CD4-positive, alpha-beta T cell treated with Interleukin-4 for 4 hours (primary cell): ENCODE measurements at regions not wholly inside any gene's neighbourhood (a gene's known extent, or its start where the extent isn't known, plus 50 kb on each side); places are given as distances from the start of the nearest gene placed in this dataset.

Experiments
- DNase-seq: peaks from one replicate; pipeline ENCODE4 v3.0.0-alpha.2; 2020

DNA sequence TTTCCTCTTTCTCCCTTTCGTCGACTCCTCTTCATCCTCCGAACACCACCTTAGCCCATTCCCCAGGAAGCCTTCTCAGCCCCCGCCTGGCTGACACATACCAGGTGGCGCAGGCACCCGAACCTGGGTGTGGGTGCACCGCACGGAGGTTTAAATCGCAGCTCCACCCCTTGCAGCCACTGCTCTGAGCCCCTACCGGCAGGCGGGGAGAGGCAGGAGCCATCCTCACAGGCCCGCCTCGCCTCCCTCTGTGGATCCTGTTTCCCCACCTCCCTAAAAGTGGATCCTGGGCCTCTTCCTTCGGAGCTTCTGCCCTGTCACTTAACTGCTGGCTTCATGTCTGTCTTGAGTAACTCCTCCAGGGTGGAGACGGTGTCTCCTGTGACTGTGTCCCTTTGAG, 110.7 kb downstream of the OLFM1 start:
- no peak for DNase-seq

DNA sequence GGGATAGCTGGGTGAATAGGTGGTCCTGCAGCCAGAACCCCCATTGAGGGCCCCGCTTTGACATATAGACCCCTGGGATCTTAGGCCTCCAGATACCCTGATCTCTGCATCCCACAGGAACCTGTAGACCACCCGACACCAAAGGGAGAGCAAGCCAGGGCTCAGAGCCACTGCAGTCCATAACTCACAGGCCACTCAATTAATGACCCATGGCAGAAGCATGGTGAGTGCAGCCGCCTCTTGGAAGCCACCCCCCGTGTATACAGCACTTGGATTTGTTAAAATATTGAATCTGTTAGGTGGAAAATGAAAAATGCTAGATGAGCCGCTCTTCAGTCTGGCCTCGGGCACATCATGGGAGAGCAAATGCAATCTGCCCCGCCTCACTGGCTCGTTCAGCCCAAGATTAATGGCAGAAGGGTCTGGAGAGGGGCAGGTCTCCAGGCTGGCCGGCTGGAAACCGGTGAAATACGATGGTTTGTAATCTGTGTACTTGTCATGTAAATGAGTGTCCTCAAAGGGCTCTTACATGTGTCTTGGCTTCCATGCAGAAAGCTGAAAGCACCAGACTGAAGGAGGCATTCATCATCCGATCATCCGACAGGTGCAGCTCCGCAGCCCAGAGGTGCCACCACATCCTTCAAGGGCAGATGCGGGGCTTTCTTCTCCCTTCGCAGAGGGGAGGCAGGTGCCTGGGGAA, 111.3 kb downstream of the OLFM1 start:
- DNase-seq: no peak

DNA sequence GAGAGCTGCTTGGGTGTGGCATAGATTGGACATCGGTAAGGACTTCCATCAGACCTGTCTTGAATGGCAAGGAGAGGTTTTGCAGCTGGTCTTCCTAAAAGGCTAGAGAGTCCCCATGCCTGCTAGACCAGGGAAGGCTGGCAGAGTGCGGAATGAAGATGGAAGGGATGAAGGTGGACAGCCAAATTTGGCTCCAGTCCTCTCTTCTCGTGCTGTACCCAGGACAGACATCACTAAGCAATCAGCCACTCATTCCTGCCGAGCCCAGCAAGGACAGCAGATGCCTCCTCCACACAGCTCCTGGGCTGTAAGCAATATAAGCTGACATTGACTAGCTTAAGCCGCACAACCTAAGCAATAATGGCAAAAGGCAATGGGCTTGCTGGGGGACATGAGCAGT, 112.0 kb downstream of the OLFM1 start:
- DNase-seq: no peak

DNA sequence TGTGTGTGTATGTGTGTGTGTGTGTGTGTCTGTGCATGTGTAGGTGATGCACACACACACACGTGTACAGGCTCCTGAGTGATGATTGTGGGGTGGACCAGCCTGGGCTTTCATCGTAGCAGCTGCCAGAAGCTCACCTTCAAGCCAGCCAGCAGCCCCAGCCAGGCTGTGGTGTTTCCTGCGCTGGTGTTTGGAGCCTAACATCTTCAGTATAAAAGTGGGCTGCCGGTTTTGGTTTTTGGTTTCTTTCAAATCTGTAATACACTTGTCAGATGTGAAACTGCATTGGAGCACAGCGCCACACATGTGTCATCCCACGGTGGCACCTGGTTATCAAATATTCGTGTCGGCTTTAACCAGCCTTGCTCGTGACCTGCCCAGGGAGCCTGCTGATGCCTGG, 114.2 kb downstream of the OLFM1 start:
- no peak for DNase-seq

DNA sequence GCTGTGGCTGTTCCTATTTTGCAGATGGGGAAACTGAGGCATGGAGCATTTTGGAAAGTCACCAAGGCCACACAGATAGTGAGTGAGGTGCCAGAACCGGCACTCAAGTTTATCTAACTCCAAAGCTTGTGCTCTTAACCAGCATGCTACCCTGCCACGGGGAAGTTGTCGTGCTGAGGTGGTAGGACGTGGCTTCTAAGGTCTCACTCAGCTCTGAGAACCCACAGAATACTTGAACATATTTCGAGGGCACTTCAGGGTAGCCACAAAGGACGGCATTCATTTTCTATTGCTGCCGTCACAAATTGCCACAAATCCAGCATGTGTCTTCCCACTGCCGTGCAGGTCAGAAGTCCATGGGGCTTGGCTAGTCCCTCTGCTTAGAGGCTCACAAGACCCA, 116.7 kb downstream of the OLFM1 start:
- DNase-seq: no peak

DNA sequence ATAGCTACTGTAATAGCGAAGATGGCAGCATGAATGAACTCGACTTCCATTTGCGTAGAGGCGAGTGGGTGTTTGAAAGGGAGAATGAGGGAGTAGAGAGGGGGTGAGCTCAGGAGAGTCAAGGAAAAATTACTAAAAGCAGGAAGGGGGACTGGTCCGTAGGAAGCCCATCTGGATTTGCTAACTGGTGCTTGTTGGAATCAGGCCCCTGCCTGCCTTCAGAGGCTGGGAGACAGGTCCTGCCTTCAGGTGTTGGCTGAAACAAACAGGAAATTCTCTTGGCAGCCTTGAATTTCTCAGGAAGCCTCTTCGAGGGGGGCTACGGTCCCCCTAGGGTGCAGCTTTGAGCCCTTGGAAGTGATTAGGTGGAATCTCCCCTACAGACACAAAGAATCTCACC, 121.7 kb downstream of the OLFM1 start:
- no peak for DNase-seq

DNA sequence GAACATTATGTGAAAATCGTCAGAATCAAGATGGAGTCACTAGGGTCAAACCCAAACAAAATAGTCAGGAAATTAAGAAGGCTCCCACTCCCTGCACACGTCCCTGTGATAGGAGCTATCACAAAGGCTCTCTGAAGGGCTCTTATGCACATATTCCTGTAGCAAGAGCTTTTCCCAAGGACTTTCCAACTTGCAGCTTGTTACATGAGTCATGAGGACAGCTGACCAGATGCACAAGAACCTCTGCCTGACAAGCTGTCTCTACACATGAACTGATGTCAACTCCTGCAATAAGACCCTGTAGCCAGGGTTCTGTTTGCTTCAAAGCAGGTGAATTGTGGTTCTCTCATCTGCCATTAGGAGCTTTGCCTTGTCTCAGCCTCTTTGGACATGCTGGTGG, 122.4 kb downstream of the OLFM1 start:
- DNase-seq: no peak

DNA sequence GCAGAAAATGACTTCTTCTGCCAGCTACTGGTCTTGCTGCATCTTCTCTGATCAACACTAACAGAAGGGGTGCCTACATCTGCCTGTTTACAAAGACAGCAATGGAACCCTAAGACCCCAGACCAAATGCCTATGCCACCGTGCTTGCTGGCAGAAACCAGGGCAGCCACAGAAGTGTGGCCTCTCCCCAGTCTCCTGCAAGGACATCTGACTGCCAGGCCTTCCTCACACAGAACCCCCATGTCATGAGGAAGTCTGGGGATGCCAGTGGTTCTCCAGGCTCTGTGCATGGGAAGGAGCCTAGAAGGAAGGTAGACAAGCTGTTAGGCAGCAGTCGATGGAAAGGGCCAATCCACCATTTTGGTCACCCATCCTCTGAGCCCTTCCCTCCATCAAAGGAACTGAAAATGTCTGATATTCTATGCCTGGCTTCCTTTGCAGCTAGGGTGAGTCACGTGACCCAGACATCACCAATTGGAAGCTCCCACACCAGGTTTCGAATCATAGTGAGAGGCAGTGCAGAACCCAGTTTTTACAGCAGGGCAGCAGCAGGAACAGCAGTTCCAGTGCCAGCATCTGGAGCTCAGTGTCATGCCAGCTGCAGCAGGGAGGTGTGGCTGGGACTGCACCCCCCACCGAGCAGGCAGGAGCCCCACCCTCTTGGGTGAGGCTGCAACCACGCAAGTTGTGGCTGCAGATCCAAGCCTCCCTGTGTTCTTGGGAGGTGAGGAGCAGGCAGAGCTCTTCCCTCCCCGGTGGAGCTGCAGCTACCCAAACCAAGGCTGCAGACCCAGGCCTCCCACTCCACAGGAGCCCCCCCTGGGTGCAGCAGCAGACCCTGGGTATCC, 123.4 kb downstream of the OLFM1 start:
- DNase-seq: no peak

DNA sequence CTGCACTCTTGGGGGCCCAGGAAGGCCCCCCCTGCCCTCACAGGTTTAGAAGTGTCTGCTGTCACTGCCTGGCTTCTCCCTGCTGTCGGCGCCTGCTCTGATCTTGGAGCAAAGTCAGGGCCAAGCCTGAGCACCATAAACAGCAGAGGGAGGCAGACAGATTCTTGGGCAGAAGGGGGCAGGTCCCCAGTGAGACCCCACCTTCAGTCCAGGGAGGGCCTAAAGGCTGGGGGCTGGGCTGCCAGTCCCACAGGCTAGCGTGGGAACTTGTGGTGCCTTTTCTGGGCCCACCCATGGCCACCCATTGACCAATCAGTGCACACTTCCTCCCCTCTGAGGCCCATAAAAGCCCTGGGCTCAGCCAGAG, 124.0 kb downstream of the OLFM1 start:
- DNase-seq: no peak

DNA sequence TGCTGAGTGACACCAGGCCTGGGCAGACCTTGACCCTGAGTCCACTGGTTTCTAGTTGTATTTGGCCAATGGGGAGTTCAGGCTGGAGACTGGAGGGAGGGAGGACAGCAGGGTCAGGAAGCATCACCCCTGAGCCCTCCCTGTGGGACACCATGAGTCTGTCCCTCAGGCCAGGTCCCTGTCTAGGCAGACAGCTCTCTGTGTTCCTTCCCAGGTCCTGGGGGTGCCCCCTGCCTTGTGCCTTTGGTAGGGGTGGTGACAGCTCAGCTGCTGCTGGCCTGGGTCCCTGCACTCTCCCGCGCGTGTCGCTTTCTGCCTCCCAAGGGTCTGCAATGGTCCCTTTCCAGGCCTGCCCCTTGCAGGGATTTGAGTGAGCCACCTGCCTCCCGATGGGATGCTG, 125.5 kb downstream of the OLFM1 start:
- no peak for DNase-seq

DNA sequence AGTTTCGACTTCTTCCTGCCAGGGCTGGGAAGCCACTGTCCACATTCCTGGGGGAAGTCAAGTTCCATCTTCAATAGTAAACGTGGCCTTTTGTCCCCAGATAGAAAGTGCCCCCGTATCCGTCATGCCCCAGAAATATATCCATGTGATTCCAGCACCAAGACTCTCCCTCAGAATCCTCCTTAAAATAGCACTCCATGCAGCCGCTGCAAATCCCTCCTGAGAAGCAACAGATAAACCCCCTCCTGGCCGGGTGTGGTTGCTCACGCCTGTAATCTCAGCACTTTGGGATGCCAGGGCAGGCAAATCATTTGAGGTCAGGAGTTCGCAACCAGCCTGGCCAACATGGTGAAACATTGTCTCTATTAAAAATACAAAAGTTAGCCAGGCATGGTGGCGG, 126.1 kb downstream of the OLFM1 start:
- no peak for DNase-seq

DNA sequence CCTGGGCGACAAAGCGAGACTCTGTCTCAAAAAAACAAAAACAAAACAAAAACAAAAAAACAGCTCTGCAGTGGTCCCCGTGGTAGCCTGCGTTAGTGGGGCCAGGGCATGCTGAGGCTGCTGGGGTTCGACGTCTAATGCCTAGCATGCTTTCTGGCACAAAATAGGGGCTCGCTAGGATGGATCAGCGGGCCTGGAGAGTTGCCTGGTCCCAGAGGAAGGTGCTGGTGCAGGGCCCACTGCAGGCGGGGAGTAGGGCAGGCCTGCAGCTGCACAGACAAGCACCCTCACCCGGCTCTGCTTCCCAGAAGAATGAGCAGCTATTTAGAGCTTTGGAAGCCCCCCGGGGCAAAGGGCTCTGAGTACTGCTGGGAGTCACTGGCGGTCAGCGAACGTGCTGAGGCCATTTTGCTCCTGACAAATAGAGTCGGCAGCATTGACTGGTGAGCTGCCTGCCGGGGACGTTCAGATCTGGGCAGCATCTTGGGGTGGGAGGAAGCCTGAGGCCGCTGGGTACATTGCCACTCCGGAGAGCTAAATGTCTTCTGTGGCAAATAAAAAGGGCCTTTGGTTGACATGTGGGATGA, 126.7 kb downstream of the OLFM1 start:
- no peak for DNase-seq

DNA sequence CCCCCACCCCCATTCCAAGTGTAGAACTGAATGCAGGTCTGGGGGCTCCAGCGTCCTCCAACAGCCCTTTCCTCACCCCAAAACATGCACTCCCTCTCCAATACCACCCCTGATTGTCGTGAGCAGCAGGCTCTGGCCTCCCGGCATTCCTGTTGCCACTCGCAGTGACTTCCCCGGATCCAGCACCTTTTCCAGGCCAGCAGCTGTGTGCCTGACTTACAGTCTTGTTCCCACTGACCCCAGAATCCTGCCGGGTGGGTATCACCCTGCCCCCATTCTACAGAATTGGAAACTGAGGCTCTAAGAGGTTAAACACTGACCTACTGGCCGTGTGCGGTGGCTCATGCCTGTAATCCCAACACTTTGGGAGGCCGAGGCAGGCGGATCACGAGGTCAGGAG, 127.2 kb downstream of the OLFM1 start:
- no peak for DNase-seq

DNA sequence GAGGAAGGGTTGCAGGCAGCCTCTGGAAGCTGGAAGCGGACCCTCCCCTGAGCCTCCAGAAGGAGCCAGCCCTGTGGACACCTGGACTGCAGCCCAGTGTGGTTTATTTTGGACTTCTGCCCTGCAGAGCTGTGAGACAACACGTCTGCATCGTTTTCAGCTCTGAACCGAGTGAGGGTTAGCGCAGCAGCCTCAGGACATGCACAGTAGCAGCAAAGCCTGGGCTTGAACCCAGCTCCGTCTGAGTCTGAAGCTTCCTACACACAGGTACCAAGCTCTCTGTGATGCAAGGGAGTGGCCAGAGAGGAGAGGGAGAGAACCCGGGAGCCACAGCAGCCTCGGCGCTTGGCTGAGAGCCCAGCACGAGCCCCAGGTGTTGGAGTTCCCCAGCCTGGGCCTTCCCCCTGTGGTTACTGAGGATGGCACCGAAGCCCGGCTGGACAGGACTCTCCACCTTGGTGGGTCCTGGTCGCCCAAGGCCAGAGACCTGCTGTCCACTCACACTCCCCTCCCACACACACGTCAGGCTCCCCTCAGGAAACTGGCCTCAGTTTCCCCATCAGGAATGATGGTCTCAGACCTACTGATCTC, 128.2 kb downstream of the OLFM1 start:
- DNase-seq: no peak

DNA sequence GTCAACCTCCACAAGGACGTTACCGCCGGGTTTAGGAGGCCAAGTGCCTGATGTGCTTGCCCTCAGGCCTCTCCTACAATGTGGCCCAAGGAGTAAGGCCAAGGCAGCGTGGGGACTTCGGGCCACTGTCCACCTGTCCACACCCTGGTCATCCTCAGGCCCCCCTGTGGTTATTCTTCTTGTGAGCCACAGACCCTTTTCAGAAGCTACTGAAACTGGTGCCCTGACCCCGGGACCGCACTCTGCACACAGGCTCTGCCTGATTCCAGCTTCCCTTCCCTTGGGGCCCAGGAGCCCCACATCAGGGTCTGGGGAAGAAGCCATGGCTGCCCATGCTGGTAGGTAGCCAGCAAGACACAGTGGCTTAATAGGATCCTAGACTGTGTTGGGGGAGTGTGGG, 128.8 kb downstream of the OLFM1 start:
- no peak for DNase-seq

DNA sequence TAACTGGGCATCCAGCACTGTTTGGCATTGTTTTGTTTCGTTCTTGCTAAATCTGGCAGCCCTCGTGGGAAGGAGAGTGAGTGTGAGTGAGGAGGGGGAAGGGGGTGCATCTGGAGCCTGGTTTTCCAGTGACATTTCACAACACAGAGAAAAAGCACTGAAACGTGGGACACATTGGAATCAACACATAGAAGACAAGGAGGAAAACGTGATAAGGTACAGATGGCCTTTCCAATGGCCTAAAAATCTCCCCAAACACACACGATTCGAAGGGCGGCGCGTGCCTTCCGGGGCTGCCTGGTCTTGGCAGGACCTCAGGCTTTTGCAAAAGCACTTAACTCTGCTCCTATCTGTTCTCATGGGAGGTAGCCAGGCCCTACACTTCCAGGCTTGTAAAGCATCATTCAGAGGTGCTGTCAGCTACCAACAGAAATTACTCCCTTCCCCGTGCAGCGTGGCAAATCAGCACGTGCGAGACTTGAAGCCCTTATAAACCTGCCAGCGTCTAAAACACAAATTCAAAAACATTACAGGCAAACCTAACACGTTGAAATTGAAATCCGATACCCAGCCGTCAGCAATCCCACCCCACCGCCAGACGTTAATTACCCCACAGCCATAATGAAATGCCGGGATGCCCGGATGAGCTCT, 129.4 kb downstream of the OLFM1 start:
- no peak for DNase-seq

DNA sequence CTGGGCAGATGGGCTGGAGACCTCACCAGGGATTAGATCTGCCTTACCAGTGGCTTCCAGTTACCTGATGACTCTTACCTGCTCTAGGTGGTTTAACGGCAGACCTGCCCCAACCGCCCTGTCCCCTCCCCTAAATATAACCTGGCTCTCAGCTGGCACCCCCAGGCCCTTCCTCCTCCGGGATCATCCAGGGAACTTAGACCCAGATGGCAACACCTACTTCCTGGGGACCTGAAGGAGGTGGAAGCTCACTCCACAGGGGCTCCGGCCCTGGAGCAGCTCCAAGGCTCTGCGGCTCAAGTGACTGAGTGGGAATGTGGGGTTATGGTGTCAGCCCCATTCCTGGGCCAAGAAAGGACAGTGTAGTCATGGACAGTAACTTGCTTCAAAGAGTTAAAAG, 130.4 kb downstream of the OLFM1 start:
- no peak for DNase-seq

DNA sequence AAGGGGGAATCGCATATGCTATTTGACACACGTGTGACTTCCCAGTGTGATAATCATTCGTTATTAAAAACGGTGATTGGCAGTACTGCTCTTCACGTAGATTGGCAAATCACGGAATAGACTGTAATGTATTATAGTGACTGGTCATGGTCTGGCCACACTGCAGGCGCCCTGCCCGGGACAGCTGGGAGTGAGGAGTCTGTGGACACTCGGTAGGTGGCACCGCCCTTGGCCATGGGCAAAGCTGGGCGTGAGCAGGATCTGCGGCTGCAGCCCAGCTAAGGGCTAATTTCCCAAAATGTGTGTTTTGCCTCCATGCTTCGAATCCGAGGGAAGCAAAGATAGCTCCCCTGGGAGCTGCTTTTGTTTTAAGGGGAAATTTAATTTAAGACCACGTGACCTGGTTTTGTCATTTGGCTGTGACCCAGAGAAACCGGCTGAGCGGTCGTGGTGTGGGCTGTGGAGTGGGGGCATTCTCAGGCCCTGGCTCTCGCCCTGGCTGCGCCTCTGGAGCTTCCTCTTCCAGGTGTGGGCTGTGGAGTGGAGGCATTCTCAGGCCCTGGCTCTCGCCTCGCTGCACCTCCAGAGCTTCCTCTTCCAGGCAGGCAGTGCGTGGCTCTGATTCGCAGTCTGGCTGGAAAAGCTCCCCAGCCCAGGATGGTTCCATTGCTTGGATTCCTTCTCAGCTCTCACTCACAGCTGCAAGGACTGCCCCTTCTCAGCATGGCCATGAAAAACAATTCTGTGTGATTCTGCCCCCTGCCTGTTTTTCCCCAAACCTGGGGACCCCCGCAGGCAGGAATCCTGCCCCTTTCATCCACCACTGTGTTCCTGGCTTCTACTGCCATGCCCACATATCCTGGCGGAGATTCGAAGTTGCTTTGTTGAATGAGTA, 131.1 kb downstream of the OLFM1 start:
- DNase-seq: no peak

DNA sequence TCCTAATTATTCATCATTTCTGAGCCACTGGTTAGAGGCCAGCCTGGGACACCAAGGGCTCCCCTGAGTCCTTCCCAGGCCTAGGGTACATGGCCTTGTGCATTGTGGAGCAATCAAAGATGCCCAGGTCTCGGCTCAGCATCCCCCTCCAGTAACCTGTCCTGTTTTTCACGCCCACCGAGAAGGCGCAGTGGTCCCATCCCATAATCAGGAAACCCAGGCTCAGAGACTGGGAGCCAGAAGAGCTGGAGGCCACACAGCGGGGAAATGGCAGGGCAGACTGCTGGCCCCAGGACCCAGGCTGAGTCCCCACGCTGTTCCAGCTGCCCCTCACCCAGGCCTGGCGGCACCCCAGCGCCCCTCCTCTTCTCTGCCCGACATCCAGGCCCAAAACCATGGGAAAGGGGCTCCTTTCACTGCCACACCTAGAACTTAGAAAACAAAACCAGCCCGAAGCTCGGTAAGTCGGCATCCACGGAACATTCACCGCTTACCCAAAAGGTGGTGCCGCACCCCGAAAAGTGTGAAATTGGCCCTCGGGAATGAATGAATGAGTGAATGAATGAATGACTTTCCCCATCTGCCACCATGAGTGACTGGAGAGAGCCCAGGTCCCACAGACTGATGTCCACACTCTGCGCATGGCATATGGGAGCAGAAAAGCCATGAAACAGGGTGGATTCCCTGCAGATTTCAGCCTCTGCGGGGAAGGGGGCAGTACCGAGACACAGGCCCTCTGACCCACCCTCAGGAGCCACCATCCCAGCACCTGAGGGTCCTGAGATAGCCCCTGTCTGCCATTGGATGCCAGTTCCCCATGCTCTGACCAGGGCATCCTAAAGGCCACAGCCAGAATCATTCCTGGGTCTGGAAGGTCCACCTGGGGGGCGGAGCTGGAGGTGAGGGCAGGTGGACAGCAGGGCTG, 132.5 kb downstream of the OLFM1 start:
- no peak for DNase-seq

DNA sequence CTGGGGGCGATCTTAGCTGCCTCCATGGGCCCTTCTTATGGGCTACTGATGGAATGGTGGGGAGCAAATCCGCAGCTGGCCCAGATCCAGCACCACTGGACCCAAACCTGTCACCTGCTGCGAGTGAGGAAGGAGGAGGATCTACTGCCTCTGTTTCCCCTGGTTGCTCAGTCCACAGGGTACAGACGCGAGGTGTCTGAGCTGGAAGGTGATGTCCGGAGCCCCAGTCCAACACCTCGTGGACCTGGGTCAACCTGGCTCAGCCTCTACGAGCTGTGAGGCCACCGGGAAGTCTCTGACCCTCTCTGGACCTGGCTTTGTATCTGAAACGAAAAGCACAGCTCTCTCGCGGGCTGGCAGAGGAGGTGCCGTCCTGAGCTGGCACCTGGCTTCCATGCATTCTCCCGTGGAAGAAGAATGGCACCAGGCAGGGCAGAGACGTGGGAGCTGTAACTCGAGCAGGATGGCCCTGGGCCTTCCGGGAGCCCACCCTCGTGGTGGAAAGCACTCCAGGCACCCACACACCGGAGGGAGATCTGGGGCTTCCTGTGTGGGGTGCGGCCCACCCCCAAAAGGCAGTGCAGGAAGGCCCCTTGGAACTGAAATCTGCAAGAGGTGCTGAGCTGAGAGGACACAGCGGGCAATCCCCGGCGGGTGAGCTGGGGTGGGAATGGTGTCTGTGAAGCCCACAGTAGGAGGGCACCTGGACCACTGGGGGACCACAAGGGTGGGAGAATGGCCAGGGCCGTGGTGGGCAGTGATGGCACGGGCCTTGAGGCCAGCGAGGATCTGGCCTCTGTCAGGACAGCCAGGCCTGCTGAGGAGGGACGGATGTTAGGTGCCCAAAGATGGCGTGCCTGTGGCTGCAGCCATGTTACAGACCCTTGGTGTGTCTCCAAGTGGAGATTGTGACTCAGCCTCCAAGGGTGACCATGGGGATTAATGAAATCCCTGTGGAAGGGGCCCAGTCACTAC, 133.4 kb downstream of the OLFM1 start:
- DNase-seq: no peak
